Effector memory CD8-positive, alpha-beta T cell (primary cell): ENCODE measurements at regions not wholly inside any gene's neighbourhood (a gene's known extent, or its start where the extent isn't known, plus 50 kb on each side); places are given as distances from the start of the nearest gene placed in this dataset.

Experiments used
- ATAC-seq: fragments of 150-1000 bp; cut with Tn5 transposase; replicated peaks from 2 replicates; pipeline ENCODE4 v1.10.0; 2021; ENCODE audit warnings: mild to moderate bottlenecking, moderate library complexity
- DNase-seq, 3 experiments: peaks; one replicate each; pipeline ENCODE4 v3.0.0; 2021
- H3K27ac Mint-ChIP-seq, 2 donors: one replicate each; pipeline ENCODE4 v1.8.0; 2022; ENCODE audit warnings: mild to moderate bottlenecking in 2 of 2, mixed read lengths in 2 of 2, moderate library complexity in 2 of 2
- H3K27me3 Mint-ChIP-seq, 2 donors: one replicate each; pipeline ENCODE4 v1.8.0; 2022; ENCODE audit warnings: mixed read lengths in 2 of 2
- H3K36me3 Mint-ChIP-seq: one replicate; pipeline ENCODE4 v1.8.0; 2022; ENCODE audit warnings: mild to moderate bottlenecking, moderate library complexity, mixed read lengths; ENCODE audit not compliant: insufficient read depth
- H3K4me1 Mint-ChIP-seq, 2 donors: one replicate each; pipeline ENCODE4 v1.8.0; 2022; ENCODE audit warnings: low read depth in 2 of 2, mixed read lengths in 2 of 2
- H3K4me3 Mint-ChIP-seq, 2 donors: one replicate each; pipeline ENCODE4 v1.8.0; 2022; ENCODE audit warnings: mild to moderate bottlenecking in 2 of 2, mixed read lengths in 2 of 2, moderate library complexity in 2 of 2
- H3K9me3 Mint-ChIP-seq, 2 donors: one replicate each; pipeline ENCODE4 v1.8.0; 2022; ENCODE audit warnings: mixed read lengths in 2 of 2

DNA sequence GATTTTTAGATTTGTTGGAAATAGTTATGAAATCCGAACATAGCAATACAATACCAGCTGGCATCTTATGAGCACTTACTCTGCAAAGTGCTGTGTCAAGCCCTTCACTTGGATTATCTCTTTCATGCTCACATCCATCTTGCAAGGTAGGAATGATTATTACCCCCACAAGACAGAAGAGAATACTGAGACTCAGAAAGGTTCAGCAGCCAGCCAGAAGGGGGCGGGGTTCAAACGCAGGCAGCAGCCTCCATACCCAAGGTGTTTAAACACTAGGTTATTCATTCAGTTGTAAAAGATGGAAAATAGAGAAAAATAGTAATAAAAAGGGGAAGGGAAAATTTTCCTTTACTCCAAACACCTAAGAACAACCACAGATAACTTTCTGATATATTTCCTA, 158.5 kb downstream of the CCDC34 start:
- Mint-ChIP-seq H3K4me3 (no peak overlapping the region), H3K27me3 (peaks cover 0 to 15% of the 10 kb centered on the region in 2 donors), H3K27ac (no peak overlapping the region), H3K36me3 (no peaks in the 10 kb centered on the region), H3K4me1 (no peaks in the 10 kb centered on the region), H3K9me3 (peaks cover 0 to 7% of the 10 kb centered on the region in 2 donors)
- DNase-seq (no peak), ATAC-seq (no peak)

DNA sequence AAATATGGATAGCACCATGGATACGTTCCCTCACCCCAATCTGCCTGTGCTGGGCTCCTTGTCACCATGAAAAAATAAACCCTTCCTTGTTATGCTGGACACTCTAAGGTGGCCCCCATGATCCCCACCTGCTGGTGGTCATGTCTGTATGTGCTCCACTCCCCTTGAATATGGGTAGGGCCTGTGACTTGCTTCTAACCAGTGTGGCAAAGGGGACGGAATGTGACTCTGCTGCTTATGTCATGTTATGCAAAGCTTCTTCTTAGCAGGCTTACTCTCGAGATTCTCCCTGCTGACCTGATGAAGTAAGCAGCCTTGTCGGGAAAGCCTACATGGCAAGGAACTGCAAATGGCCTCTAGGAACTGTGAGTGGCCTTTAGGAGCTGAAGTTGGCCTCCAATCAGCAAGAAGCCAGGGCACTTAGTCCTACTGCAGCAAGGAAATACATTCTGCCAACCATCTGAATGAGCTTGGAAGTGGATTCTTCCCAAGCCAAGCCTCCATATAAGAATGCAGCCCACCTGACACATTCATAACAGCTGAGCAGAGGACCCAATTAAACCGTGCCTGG, 159.9 kb downstream of the CCDC34 start:
- no peaks in the 10 kb centered on the region for H3K4me1 Mint-ChIP-seq

DNA sequence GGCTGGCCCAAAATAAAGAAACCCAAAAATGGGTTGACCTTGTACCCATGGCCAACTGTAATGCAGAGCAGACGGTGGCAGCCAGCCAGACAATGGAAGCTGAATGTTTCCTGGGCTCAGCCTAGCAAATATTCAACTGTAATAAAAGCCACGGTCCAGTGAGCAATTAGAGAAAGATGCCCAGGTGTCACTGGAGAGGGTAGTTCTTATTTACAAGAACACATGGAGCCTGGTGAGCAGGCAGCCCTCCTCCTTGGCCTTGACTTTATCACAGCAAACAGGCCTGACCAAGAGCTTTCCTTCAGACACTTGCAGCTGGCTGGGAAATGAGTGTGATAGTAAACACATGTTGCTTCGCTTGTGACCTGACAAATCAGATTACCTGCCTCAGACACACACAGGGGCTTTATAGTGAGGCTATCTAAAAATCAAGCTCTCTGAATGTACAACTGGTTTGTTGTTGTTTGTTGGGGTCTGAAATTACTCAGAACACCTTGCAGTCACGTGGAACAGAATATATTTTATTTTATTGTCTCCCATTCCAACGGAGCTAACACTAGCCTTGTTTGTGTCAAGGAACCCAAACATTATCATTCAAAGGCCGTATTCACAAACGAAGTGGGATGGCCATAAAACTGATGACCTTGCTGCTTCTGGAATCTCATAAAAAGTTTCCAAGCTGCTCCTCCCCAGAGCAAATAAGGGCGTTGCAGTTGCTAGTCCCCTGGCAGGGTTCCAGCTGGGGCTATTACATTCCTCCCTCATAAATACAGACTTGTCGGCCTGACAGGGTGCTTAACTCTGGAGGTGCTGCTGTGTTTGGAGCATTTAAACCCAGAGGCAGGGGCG, 161.1 kb downstream of the BBOX1 start:
- DNase-seq (no peak), ATAC-seq (no peak)
- peaks cover 0 to 3% of the 10 kb centered on the region in 2 donors for H3K9me3 Mint-ChIP-seq

More for the DNA sequence above, 159.9 kb downstream of the CCDC34 start:
- no peak overlapping the region for H3K4me3 Mint-ChIP-seq
- H3K27ac Mint-ChIP-seq, result no peak overlapping the region
- DNase-seq, result no peak
- ATAC-seq, result no peak
- no peaks in the 10 kb centered on the region for H3K36me3 Mint-ChIP-seq
- peaks cover 0 to 15% of the 10 kb centered on the region in 2 donors for H3K27me3 Mint-ChIP-seq
- H3K9me3 Mint-ChIP-seq, result peaks cover 0 to 7% of the 10 kb centered on the region in 2 donors

DNA sequence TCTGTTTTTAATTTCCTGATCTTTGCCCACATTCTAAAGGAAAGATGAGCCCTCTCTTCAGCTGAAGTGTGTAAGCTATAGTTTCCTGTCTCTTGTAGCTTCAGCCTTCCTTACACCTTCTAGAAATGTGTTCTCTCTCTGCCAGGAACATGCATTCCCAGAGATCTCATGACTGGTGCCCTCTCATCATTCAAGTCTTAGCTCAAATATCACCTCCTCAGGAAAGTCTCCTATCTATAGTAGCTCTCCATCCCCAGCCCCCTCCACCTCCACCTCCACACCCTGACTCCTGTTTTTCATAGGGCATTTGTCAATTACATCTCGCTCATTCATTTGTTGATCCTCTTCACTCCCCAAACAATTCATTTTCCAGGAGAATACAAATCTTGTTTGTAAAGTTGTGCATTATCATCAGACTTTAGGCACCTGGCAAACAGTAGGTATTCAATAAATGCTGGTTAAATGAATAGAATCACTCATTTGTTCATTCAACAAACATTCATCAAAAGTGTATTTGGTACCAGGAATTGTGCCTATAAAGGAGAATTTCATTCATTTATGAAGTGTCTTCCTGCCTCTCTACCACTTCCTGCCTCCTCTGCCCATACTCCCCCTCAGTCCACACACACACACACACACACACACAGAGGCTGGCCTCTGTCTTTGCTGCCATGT, 160.3 kb downstream of the BBOX1 start:
- H3K4me3 Mint-ChIP-seq, result no peak overlapping the region
- no peak overlapping the region for H3K27ac Mint-ChIP-seq
- peaks cover 0 to under 1% of the 10 kb centered on the region in 2 donors for H3K9me3 Mint-ChIP-seq
- ATAC-seq, result no peak
- no peaks in the 10 kb centered on the region for H3K36me3 Mint-ChIP-seq
- no peak for DNase-seq
- peaks cover 0 to 15% of the 10 kb centered on the region in 2 donors for H3K27me3 Mint-ChIP-seq
- H3K4me1 Mint-ChIP-seq, result no peaks in the 10 kb centered on the region

More for the DNA sequence above, 161.1 kb downstream of the BBOX1 start:
- H3K27me3 Mint-ChIP-seq, result peaks cover 0 to 15% of the 10 kb centered on the region in 2 donors
- H3K4me1 Mint-ChIP-seq, result no peaks in the 10 kb centered on the region
- H3K4me3 Mint-ChIP-seq, result no peak overlapping the region
- H3K27ac Mint-ChIP-seq, result no peak overlapping the region
- no peaks in the 10 kb centered on the region for H3K36me3 Mint-ChIP-seq

DNA sequence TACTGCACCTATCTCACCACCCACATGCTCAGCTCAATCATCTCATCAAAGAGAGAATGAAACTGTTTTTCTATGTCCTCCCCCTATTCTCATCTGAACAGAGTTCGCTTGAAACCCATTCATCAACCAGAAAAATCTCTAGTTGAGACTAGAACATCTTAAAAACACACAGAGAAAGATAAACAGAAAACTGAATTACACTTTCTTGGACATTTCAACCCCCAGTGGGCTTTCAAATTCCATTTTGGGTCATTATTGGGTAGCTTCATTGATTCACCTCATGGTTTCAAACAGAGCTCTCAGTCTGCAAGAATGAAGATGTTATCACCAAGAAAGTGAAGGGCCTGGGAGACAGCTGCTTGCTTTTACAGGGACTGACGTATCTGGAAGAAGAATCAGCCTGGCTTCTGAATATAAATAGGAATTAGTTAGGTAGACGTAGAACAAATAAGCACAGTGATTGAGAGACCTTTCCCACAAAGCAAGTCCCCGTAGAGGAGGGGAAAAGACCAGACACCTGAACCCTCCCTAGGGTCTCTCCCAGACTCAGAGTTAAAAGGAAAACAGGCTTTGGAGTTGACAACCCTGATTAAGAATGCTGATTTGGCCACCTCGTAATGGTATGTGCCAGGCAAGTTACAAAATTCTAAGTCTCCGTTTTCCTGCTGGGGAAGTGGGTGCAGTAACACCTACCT, 155.7 kb downstream of the BBOX1 start:
- H3K4me1 Mint-ChIP-seq, result no peaks in the 10 kb centered on the region
- H3K9me3 Mint-ChIP-seq, result no peaks in the 10 kb centered on the region
- H3K36me3 Mint-ChIP-seq, result no peaks in the 10 kb centered on the region
- H3K27ac Mint-ChIP-seq, result no peak overlapping the region
- H3K4me3 Mint-ChIP-seq, result no peak overlapping the region
- ATAC-seq (no peak), DNase-seq (no peak)
- H3K27me3 Mint-ChIP-seq, result peaks cover under 1 to 5% of the 10 kb centered on the region in 2 donors

DNA sequence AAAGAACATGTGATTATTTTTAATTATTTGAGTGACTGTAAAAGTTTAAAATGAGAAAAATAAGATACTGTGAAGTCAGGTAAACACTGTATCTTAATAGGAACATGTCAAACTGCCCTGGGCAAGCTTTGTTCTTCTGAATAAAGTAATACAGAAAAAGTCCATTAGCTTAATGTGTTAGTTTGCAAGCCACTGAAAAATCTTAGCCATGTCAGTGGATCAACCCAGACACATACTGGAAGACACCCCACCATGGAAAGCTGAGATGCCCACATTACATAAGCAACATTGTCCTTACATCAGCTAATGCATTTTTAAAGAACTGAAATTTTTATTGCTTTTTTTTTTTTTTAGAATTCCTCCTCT, 155.2 kb downstream of the BBOX1 start:
- ATAC-seq, result no peak
- no peaks in the 10 kb centered on the region for H3K36me3 Mint-ChIP-seq
- H3K4me1 Mint-ChIP-seq, result no peaks in the 10 kb centered on the region
- H3K27me3 Mint-ChIP-seq, result peaks cover 6 to 10% of the 10 kb centered on the region in 2 donors
- no peak overlapping the region for H3K4me3 Mint-ChIP-seq
- DNase-seq, result no peak
- no peak overlapping the region for H3K27ac Mint-ChIP-seq
- no peaks in the 10 kb centered on the region for H3K9me3 Mint-ChIP-seq

DNA sequence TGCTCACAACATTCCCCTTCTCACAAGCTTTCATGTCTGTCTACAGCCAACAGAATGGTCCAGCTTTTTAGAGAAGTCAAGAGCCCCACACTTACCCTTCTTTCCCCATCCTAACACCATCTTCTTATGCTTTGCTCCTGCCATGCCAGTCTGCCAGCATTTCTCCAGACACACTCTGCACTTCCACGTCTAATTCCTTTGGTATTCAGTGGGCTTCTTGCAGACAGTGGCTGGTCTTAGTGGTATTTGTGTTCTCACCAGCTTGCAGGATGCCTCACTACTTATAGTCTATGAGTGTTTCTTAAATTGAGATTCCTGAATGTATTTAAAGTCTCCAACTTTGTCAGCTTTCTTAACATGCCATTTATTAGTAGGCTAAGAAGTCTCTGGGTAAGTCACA, 154.4 kb downstream of the BBOX1 start:
- no peak for ATAC-seq
- Mint-ChIP-seq H3K36me3 (no peaks in the 10 kb centered on the region), H3K27ac (no peak overlapping the region)

DNA sequence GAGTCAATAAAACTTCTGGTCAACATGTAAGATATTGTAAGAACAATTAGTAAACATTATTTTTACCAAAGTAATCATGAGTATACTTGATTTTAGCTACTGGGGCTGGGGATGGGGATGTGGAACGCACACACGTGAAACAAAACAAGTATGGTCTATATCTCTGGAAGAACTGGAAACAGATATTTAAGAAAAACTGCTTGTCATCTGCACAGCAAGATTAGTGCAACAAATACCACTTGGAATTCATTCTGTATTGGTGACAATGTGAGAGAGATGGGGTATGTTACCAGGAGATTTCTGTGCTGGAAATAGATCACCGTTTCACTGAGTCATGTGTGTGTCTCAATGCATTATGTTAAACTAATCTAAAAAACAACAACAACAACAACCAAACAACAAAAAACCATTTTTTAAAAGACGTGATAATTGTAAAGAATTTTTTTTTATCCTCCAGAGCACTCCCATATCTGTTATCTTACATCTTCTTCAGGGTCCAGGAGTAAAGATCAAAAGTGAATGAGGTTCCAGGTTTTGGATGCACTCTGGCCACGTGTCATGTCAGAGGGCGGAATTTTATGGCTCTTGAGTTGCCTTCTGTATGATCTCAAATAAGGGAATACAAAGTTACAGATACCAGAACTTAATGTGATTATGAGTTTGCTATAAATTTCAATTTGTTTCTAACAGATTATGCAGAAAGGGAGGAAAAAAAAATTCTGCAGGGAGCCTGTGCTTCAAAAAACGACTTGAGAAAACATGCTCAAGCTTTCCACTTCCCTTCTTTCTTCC, 153.0 kb downstream of the BBOX1 start:
- H3K36me3 Mint-ChIP-seq, result no peaks in the 10 kb centered on the region
- DNase-seq (no peak), ATAC-seq (no peak)
- no peak overlapping the region for H3K27ac Mint-ChIP-seq
- no peak overlapping the region for H3K4me3 Mint-ChIP-seq
- H3K4me1 Mint-ChIP-seq, result no peaks in the 10 kb centered on the region
- H3K9me3 Mint-ChIP-seq, result no peaks in the 10 kb centered on the region
- peaks cover 20 to 22% of the 10 kb centered on the region in 2 donors for H3K27me3 Mint-ChIP-seq

More for the DNA sequence above, 154.4 kb downstream of the BBOX1 start:
- H3K4me1 Mint-ChIP-seq, result no peaks in the 10 kb centered on the region
- peaks cover 13% of the 10 kb centered on the region in 2 donors for H3K27me3 Mint-ChIP-seq
- H3K4me3 Mint-ChIP-seq, result no peak overlapping the region
- no peaks in the 10 kb centered on the region for H3K9me3 Mint-ChIP-seq
- DNase-seq, result no peak

DNA sequence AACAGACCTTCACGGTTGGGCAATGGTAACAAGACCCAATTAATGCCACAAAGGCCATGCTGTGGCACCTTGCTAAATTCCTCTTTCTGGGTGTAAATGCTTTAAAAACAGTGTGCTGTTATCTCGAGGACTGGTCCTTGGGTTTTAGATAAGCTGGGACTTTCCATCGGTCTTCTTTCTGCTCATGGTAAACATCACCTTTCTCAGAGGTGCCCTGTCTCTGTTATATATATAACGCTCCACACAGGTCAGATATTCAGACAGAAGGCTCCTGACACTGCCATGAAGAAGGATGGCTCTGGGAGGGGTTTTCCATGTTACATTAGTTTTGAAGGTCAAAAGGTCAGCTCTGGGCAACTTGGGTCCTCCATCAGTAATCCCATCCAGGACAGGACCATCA, 151.6 kb downstream of the BBOX1 start:
- Mint-ChIP-seq H3K4me1 (no peaks in the 10 kb centered on the region), H3K36me3 (no peaks in the 10 kb centered on the region), H3K4me3 (no peak overlapping the region), H3K27me3 (peaks cover 27 to 35% of the 10 kb centered on the region in 2 donors), H3K9me3 (no peaks in the 10 kb centered on the region), H3K27ac (no peak overlapping the region)
- no peak for ATAC-seq
- DNase-seq, result no peak

DNA sequence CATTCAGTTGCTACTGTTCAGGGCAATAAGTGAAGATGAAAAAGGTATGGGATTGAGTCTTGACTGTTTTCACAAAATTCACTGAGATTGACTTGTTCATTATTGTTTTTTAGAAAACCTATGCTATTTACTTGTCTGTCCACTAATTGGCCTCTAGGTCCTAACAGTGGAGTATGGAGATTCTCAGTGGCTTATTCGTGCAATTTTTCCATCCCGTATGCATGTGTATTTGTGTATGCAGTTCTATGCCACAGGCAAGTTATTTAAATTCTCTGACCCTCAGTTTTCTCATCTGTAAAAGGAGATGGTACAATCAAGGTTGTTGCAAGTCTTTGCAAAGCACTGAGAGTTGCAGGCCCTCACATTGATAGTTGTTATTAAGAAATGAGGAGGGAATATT, 151.0 kb downstream of the BBOX1 start:
- ATAC-seq (no peak), DNase-seq (no peak)
- no peaks in the 10 kb centered on the region for H3K9me3 Mint-ChIP-seq
- no peak overlapping the region for H3K27ac Mint-ChIP-seq
- H3K4me1 Mint-ChIP-seq, result no peaks in the 10 kb centered on the region
- H3K36me3 Mint-ChIP-seq, result no peaks in the 10 kb centered on the region
- H3K4me3 Mint-ChIP-seq, result no peak overlapping the region
- H3K27me3 Mint-ChIP-seq, result peaks cover 27 to 35% of the 10 kb centered on the region in 2 donors

DNA sequence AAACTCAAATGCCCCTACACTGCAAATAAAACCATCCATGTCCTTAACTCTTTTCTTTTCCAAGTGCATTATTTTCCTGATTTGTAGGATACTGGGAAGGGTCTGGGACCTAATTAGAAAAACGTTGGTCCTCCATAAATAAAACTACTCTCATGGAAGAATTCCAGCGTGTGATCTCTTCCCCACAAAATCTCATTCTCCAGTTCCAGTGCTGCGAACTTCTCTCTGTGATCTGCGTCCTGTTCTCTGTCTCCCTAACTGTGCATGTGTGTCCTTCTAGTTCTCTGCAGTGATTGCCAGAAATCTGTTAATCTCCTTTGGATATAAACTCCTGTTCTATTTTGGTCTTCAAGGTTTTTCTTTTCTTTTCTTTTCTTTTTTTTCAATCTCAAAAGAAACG, 148.1 kb downstream of the BBOX1 start:
- peaks cover 27 to 29% of the 10 kb centered on the region in 2 donors for H3K27me3 Mint-ChIP-seq
- H3K9me3 Mint-ChIP-seq, result no peaks in the 10 kb centered on the region
- no peaks in the 10 kb centered on the region for H3K36me3 Mint-ChIP-seq
- H3K27ac Mint-ChIP-seq, result no peak overlapping the region
- DNase-seq (no peak), ATAC-seq (no peak)
- H3K4me3 Mint-ChIP-seq, result no peak overlapping the region
- H3K4me1 Mint-ChIP-seq, result no peaks in the 10 kb centered on the region

DNA sequence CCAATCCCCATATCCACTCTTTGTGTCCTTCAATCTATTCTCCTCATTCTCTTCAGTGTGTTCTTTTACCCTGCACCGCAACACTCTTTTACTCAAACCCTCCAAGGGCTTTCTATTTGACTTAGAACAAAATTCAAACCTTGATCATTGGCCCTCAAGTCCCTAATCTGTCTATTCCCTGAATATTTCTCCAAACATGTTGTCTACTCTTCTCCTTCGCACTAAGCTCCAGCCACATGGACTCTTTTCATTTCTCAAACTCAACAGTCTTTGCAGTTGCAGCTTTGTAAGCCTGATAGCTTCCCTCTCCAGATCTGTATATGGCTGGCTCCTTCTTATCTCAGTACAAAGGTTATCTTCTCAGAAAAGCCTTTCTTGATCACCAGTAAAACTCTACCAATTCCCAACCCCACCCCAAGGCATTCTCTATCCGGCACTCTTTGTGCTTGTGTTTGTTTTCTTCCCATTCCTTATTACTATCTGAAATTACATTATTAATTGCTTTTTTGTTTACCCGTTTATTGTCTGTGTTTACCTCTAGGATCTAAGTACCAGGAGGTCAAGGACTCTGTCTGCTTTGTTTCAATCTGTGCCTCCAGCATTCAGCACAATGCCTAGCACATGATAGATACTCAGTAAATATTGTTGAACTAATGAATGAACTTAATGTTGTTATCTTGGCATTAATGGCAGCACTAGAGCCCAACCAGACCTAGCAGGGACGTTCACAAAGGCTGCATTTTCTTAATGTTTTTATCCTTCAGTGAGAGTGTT, 147.4 kb downstream of the BBOX1 start:
- DNase-seq, result no peak
- no peaks in the 10 kb centered on the region for H3K36me3 Mint-ChIP-seq
- no peak for ATAC-seq
- no peaks in the 10 kb centered on the region for H3K9me3 Mint-ChIP-seq
- H3K27me3 Mint-ChIP-seq, result peaks cover 27 to 29% of the 10 kb centered on the region in 2 donors
- H3K27ac Mint-ChIP-seq, result no peak overlapping the region
- H3K4me3 Mint-ChIP-seq, result no peak overlapping the region
- H3K4me1 Mint-ChIP-seq, result no peaks in the 10 kb centered on the region
